OCI-LY1 (cell line): ENCODE measurements at regions not wholly inside any gene's neighbourhood (a gene's known extent, or its start where the extent isn't known, plus 50 kb on each side); places are given as distances from the start of the nearest gene placed in this dataset.
"Not testable (repeated sequence)": the region's sequence is repeated elsewhere in the genome, so short reads cannot be mapped to it uniquely, and the experiment has no call there.

ENCODE experiments used
- H2AFZ ChIP-seq: fragments of 200-600 bp; sonication (generic), shearing (Covaris generic); 2 replicates; pipeline ENCODE4 v1.6.0; 2014; ENCODE audit warnings: antibody characterized with exemption, mild to moderate bottlenecking, low read length
- H3F3A ChIP-seq: fragments of 200-600 bp; sonication (generic), shearing (Covaris generic); 2 replicates; pipeline ENCODE4 v1.6.0; 2014; ENCODE audit warnings: mild to moderate bottlenecking, antibody characterized with exemption, low read length, moderate library complexity; ENCODE audit not compliant: insufficient read depth
- H3K27ac ChIP-seq: fragments of 200-600 bp; sonication (generic); 2 replicates; pipeline ENCODE4 v1.5.1; 2014; ENCODE audit warnings: low read length, mixed run types, mild to moderate bottlenecking, low read depth; ENCODE audit not compliant: poor library complexity, severe bottlenecking
- H3K27me3 ChIP-seq: fragments of 200-600 bp; sonication (generic); 2 replicates; pipeline ENCODE4 v1.6.0; 2014; ENCODE audit warnings: antibody characterized with exemption, mild to moderate bottlenecking, low read length, moderate library complexity; ENCODE audit not compliant: insufficient read depth
- H3K36me3 ChIP-seq: fragments of 200-600 bp; sonication (generic); 2 replicates; pipeline ENCODE4 v1.6.1; 2014; ENCODE audit warnings: mild to moderate bottlenecking, antibody characterized with exemption, low read length, moderate library complexity, mixed read lengths; ENCODE audit not compliant: insufficient read depth
- H3K4me1 ChIP-seq: fragments of 200-600 bp; sonication (generic); 2 replicates; pipeline ENCODE4 v1.5.1; 2014; ENCODE audit warnings: mild to moderate bottlenecking, low read length, moderate library complexity; ENCODE audit not compliant: insufficient read depth, severe bottlenecking
- H3K4me2 ChIP-seq: fragments of 200-600 bp; sonication (generic), shearing (Covaris generic); 2 replicates; pipeline ENCODE4 v1.6.1; 2014; ENCODE audit warnings: low read length
- H3K4me3 ChIP-seq: fragments of 200-600 bp; sonication (generic); 2 replicates; pipeline ENCODE4 v1.5.1; 2014; ENCODE audit warnings: low read length, low read depth, mild to moderate bottlenecking, mixed read lengths; ENCODE audit not compliant: poor library complexity, severe bottlenecking
- H3K79me2 ChIP-seq: fragments of 200-600 bp; shearing (Covaris generic); 2 replicates; pipeline ENCODE4 v1.6.1; 2016; ENCODE audit warnings: mixed run types, low read length, mixed read lengths; ENCODE audit not compliant: insufficient read depth
- H3K9ac ChIP-seq: fragments of 200-600 bp; sonication (generic), shearing (Covaris generic); 2 replicates; pipeline ENCODE4 v1.6.1; 2014; ENCODE audit warnings: mild to moderate bottlenecking, low read length, mixed read lengths
- H3K9me2 ChIP-seq: fragments of 200-600 bp; sonication (generic), shearing (Covaris generic); 2 replicates; pipeline ENCODE4 v1.6.1; 2014; ENCODE audit warnings: low read depth, mild to moderate bottlenecking, low read length, mixed read lengths
- H3K9me3 ChIP-seq: fragments of 200-600 bp; shearing (Covaris generic); 2 replicates; pipeline ENCODE4 v1.6.1; 2014; ENCODE audit warnings: low read length, mixed read lengths
- H4K20me1 ChIP-seq: fragments of 200-600 bp; sonication (generic), shearing (Covaris generic); 2 replicates; pipeline ENCODE4 v1.6.0; 2016; ENCODE audit warnings: mild to moderate bottlenecking, low read length; ENCODE audit not compliant: insufficient read depth
- EZH2 ChIP-seq: fragments of 200-600 bp; sonication (generic), shearing (Covaris generic); IDR thresholded peaks from 2 replicates; pipeline ENCODE4 v1.8.0; 2017; ENCODE audit warnings: borderline replicate concordance, mixed run types, mild to moderate bottlenecking, antibody characterized with exemption, low read length, moderate library complexity, mixed read lengths
- TF ChIP-seq, protein P1 (sequence below): fragments of 200-600 bp; sonication (generic), shearing (Covaris generic); IDR thresholded peaks from 2 replicates; pipeline ENCODE4 v1.5.1; 2017; ENCODE audit warnings: mild to moderate bottlenecking, antibody characterized with exemption, low read length, moderate library complexity, mixed read lengths

DNA sequence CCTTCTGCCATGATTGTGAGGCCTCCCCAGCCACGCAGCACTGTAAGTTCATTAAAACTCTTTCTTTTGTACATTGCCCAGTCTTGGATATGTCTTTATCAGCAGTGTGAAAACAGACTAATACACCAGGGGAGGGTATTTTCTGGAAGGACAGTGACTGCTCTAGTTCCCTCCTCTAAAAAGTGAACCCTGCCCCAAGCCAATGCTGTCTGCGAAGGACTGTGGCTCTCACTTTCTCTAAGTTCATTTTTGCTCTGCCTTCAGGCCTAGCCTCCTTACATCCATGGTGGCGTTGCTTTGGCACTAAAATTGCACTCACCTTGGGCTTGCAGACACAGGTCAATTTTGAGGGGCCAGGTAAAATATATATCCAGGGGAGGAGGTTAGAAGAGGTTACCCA, 323.0 kb downstream of the VRK1 start:
- Histone ChIP-seq H3K27ac (no peak overlapping the region), H4K20me1 (no peaks in the 10 kb centered on the region), H3K9ac (no peak overlapping the region), H3K4me3 (no peak overlapping the region), H3K9me3 (no peaks in the 10 kb centered on the region), H2AFZ (no peak overlapping the region), H3K79me2 (no peaks in the 10 kb centered on the region), H3F3A (no peaks in the 10 kb centered on the region), H3K36me3 (no peaks in the 10 kb centered on the region), H3K4me1 (no peaks in the 10 kb centered on the region), H3K9me2 (no peaks in the 10 kb centered on the region), H3K4me2 (no peak overlapping the region), H3K27me3 (no peaks in the 10 kb centered on the region)
- TF ChIP-seq EZH2 = no peak
- TF ChIP-seq, protein P1, sequence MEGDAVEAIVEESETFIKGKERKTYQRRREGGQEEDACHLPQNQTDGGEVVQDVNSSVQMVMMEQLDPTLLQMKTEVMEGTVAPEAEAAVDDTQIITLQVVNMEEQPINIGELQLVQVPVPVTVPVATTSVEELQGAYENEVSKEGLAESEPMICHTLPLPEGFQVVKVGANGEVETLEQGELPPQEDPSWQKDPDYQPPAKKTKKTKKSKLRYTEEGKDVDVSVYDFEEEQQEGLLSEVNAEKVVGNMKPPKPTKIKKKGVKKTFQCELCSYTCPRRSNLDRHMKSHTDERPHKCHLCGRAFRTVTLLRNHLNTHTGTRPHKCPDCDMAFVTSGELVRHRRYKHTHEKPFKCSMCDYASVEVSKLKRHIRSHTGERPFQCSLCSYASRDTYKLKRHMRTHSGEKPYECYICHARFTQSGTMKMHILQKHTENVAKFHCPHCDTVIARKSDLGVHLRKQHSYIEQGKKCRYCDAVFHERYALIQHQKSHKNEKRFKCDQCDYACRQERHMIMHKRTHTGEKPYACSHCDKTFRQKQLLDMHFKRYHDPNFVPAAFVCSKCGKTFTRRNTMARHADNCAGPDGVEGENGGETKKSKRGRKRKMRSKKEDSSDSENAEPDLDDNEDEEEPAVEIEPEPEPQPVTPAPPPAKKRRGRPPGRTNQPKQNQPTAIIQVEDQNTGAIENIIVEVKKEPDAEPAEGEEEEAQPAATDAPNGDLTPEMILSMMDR = no peak

DNA sequence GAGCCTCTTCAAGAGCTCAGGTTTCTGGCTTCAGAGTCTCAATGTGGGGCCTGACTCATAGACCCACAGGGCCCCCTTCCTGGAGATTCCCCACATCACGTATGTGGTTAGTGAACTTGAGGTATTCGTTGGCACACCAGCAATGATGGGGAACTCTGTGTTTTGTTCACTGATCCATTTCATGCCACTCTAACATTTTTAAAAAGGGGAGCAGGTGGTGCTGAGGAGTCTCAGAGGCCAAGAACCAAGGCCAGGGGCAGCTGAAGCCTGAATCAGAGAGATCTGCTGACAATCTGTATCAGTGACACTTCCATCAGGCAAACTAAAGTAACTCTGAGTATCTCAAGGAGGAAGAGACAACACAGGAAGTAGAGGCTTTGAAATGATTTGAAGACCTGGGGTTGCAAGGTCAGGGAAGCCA, 323.4 kb downstream of the VRK1 start:
- Histone ChIP-seq H3K4me2 (no peak overlapping the region), H3F3A (no peaks in the 10 kb centered on the region), H3K9ac (no peak overlapping the region), H3K27ac (no peak overlapping the region), H3K4me3 (no peak overlapping the region), H3K9me2 (no peaks in the 10 kb centered on the region), H3K79me2 (no peaks in the 10 kb centered on the region), H3K9me3 (no peaks in the 10 kb centered on the region), H3K4me1 (no peaks in the 10 kb centered on the region), H4K20me1 (no peaks in the 10 kb centered on the region), H3K27me3 (no peaks in the 10 kb centered on the region), H2AFZ (no peak overlapping the region), H3K36me3 (no peaks in the 10 kb centered on the region)
- TF ChIP-seq, protein P1 = no peak
- TF ChIP-seq EZH2 = no peak

DNA sequence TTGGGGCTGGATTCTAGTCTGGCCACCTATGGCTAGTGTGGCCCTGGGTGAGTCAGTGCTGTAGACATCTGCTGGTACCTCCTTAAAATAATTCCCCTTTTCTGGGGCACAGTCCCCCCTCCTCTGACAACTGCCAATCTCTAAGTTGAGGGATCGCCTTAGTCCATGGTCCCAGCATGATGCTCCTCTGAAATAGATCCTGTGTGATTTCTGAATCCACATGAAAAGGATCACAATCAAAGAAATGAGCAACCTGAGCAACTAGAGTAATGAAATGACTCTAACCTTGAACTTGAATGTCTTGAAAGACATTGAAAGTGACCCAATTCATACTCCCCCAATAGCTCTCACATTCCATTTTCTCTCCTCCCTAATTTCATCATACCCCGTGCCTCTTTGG, 332.5 kb downstream of the VRK1 start:
- H3K4me1 ChIP-seq = no peaks in the 10 kb centered on the region
- no peaks in the 10 kb centered on the region for H3K9me3 ChIP-seq
- no peaks in the 10 kb centered on the region for H3K9me2 ChIP-seq
- no peaks in the 10 kb centered on the region for H3K79me2 ChIP-seq
- no peak overlapping the region for H3K27ac ChIP-seq
- H4K20me1 ChIP-seq = no peaks in the 10 kb centered on the region
- H3K4me3 ChIP-seq = no peak overlapping the region
- no peak overlapping the region for H3K9ac ChIP-seq
- no peak overlapping the region for H3K4me2 ChIP-seq
- no peaks in the 10 kb centered on the region for H3K36me3 ChIP-seq
- no peak overlapping the region for H2AFZ ChIP-seq
- TF ChIP-seq, protein P1 = no peak
- TF ChIP-seq EZH2 = no peak
- H3F3A ChIP-seq = no peaks in the 10 kb centered on the region
- no peaks in the 10 kb centered on the region for H3K27me3 ChIP-seq

DNA sequence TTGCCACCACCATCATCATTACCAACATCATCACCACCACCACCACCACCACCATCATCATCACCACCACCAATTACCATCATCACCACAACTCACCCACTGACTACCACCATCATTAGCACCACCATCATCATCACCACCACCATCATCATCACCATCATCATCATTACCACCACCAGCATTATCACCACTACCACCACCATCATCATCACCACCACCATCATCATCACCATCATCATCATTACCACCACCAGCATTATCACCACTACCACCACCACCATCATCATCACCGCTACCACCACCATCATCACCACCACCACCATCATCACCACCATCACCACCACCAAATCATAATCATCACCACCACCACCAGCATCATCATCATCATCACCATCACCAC, 338.7 kb downstream of the VRK1 start:
- H3K4me1 ChIP-seq = not testable (repeated sequence)

More for the DNA sequence above, 338.7 kb downstream of the VRK1 start:
- H3F3A ChIP-seq, H3K36me3 ChIP-seq, H4K20me1 ChIP-seq, H3K9me2 ChIP-seq, H3K27ac ChIP-seq, H3K9ac ChIP-seq, H3K9me3 ChIP-seq, H2AFZ ChIP-seq, H3K4me2 ChIP-seq, H3K4me3 ChIP-seq, H3K27me3 ChIP-seq, H3K79me2 ChIP-seq: not testable (repeated sequence)
